ENCODE measurements at regions not wholly inside any gene's neighbourhood (a gene's known extent, or its start where the extent isn't known, plus 50 kb on each side); places are given as distances from the start of the nearest gene placed in this dataset.

- Histone ChIP-seq H3K9me3 (ENCODE audit: control insufficient read depth in 1 of 2, low read length in 2 of 2) (no peaks in the 10 kb centered on the region), H3K36me3 (ENCODE audit: control insufficient read depth in 1 of 2, insufficient read depth in 2 of 2, low read length in 2 of 2) (no peaks in the 10 kb centered on the region)
Measured at GRCh38 chr16:55976815-55977214, 101.6 kb upstream of the CES5A start.

GRCh38 chr16:55971447-55971846 lies 96.3 kb upstream of the CES5A start:
- Histone ChIP-seq H3K27ac (ENCODE audit: low read length) (no peak overlapping the region), H3K27me3 (ENCODE audit: low read depth, low read length) (no peaks in the 10 kb centered on the region), H3K36me3 (ENCODE audit: control insufficient read depth in 1 of 2, insufficient read depth in 2 of 2, low read length in 2 of 2) (no peaks in the 10 kb centered on the region), H3K4me3 (ENCODE audit: low read depth in 1 of 2, low read length in 2 of 2) (no peak overlapping the region), H3K4me1 (ENCODE audit: control insufficient read depth in 1 of 2, insufficient read depth in 2 of 2, low read length in 2 of 2) (no peaks in the 10 kb centered on the region), H3K9me3 (ENCODE audit: control insufficient read depth in 1 of 2, low read length in 2 of 2) (no peaks in the 10 kb centered on the region)

More at GRCh38 chr16:55976815-55977214, 101.6 kb upstream of the CES5A start:
- no peaks in the 10 kb centered on the region for H3K4me1 ChIP-seq (ENCODE audit: control insufficient read depth in 1 of 2, insufficient read depth in 2 of 2, low read length in 2 of 2)
- no peak overlapping the region for H3K27ac ChIP-seq (ENCODE audit: low read length)
- no peaks in the 10 kb centered on the region for H3K27me3 ChIP-seq (ENCODE audit: low read depth, low read length)
- no peak overlapping the region for H3K4me3 ChIP-seq (ENCODE audit: low read depth in 1 of 2, low read length in 2 of 2)

GRCh38 chr16:55968221-55968620 lies 93.0 kb upstream of the CES5A start:
- no peaks in the 10 kb centered on the region for H3K27me3 ChIP-seq (ENCODE audit: low read depth, low read length)
- H3K36me3 ChIP-seq (ENCODE audit: control insufficient read depth in 1 of 2, insufficient read depth in 2 of 2, low read length in 2 of 2): no peaks in the 10 kb centered on the region
- no peak overlapping the region for H3K27ac ChIP-seq (ENCODE audit: low read length)
- H3K4me1 ChIP-seq (ENCODE audit: control insufficient read depth in 1 of 2, insufficient read depth in 2 of 2, low read length in 2 of 2): no peaks in the 10 kb centered on the region
- no peak overlapping the region for H3K4me3 ChIP-seq (ENCODE audit: low read depth in 1 of 2, low read length in 2 of 2)
- no peaks in the 10 kb centered on the region for H3K9me3 ChIP-seq (ENCODE audit: control insufficient read depth in 1 of 2, low read length in 2 of 2)

GRCh38 chr16:55964923-55965475 lies 89.8 kb upstream of the CES5A start:
- Histone ChIP-seq H3K9me3 (ENCODE audit: control insufficient read depth in 1 of 2, low read length in 2 of 2) (peaks cover 0 to 1% of the 10 kb centered on the region in 2 donors), H3K4me3 (ENCODE audit: low read depth in 1 of 2, low read length in 2 of 2) (no peak overlapping the region), H3K27ac (ENCODE audit: low read length) (no peak overlapping the region), H3K36me3 (ENCODE audit: control insufficient read depth in 1 of 2, insufficient read depth in 2 of 2, low read length in 2 of 2) (no peaks in the 10 kb centered on the region), H3K4me1 (ENCODE audit: control insufficient read depth in 1 of 2, insufficient read depth in 2 of 2, low read length in 2 of 2) (no peaks in the 10 kb centered on the region), H3K27me3 (ENCODE audit: low read depth, low read length) (no peaks in the 10 kb centered on the region)

GRCh38 chr16:55955845-55956244 lies 80.7 kb upstream of the CES5A start:
- Histone ChIP-seq H3K27ac (ENCODE audit: low read length) (no peak overlapping the region), H3K36me3 (ENCODE audit: control insufficient read depth in 1 of 2, insufficient read depth in 2 of 2, low read length in 2 of 2) (no peaks in the 10 kb centered on the region), H3K9me3 (ENCODE audit: control insufficient read depth in 1 of 2, low read length in 2 of 2) (peaks cover 5 to 6% of the 10 kb centered on the region in 2 donors)

GRCh38 chr16:55955424-55955823 lies 80.3 kb upstream of the CES5A start:
- H3K9me3 ChIP-seq (ENCODE audit: control insufficient read depth in 1 of 2, low read length in 2 of 2): peaks cover 5 to 6% of the 10 kb centered on the region in 2 donors
- no peaks in the 10 kb centered on the region for H3K27me3 ChIP-seq (ENCODE audit: low read depth, low read length)
- H3K36me3 ChIP-seq (ENCODE audit: control insufficient read depth in 1 of 2, insufficient read depth in 2 of 2, low read length in 2 of 2): no peaks in the 10 kb centered on the region
- no peak overlapping the region for H3K4me3 ChIP-seq (ENCODE audit: low read depth in 1 of 2, low read length in 2 of 2)
- no peak overlapping the region for H3K27ac ChIP-seq (ENCODE audit: low read length)
- no peaks in the 10 kb centered on the region for H3K4me1 ChIP-seq (ENCODE audit: control insufficient read depth in 1 of 2, insufficient read depth in 2 of 2, low read length in 2 of 2)

More at GRCh38 chr16:55955845-55956244, 80.7 kb upstream of the CES5A start:
- Histone ChIP-seq H3K27me3 (ENCODE audit: low read depth, low read length) (no peaks in the 10 kb centered on the region), H3K4me1 (ENCODE audit: control insufficient read depth in 1 of 2, insufficient read depth in 2 of 2, low read length in 2 of 2) (no peaks in the 10 kb centered on the region), H3K4me3 (ENCODE audit: low read depth in 1 of 2, low read length in 2 of 2) (no peak overlapping the region)

GRCh38 chr16:55954906-55955305 lies 79.7 kb upstream of the CES5A start:
- H3K9me3 ChIP-seq (ENCODE audit: control insufficient read depth in 1 of 2, low read length in 2 of 2): peaks cover 3 to 5% of the 10 kb centered on the region in 2 donors
- H3K4me3 ChIP-seq (ENCODE audit: low read depth in 1 of 2, low read length in 2 of 2): no peak overlapping the region
- no peaks in the 10 kb centered on the region for H3K36me3 ChIP-seq (ENCODE audit: control insufficient read depth in 1 of 2, insufficient read depth in 2 of 2, low read length in 2 of 2)
- no peak overlapping the region for H3K27ac ChIP-seq (ENCODE audit: low read length)
- no peaks in the 10 kb centered on the region for H3K27me3 ChIP-seq (ENCODE audit: low read depth, low read length)
- no peaks in the 10 kb centered on the region for H3K4me1 ChIP-seq (ENCODE audit: control insufficient read depth in 1 of 2, insufficient read depth in 2 of 2, low read length in 2 of 2)

- Histone ChIP-seq H3K36me3 (ENCODE audit: control insufficient read depth in 1 of 2, insufficient read depth in 2 of 2, low read length in 2 of 2) (no peaks in the 10 kb centered on the region), H3K4me3 (ENCODE audit: low read depth in 1 of 2, low read length in 2 of 2) (no peak overlapping the region), H3K4me1 (ENCODE audit: control insufficient read depth in 1 of 2, insufficient read depth in 2 of 2, low read length in 2 of 2) (peaks cover 0 to 3% of the 10 kb centered on the region in 2 donors), H3K27me3 (ENCODE audit: low read depth, low read length) (no peaks in the 10 kb centered on the region), H3K9me3 (ENCODE audit: control insufficient read depth in 1 of 2, low read length in 2 of 2) (peaks cover 0 to 5% of the 10 kb centered on the region in 2 donors), H3K27ac (ENCODE audit: low read length) (no peak overlapping the region)
Measured at GRCh38 chr16:55949518-55949917, 74.3 kb upstream of the CES5A start.

- Histone ChIP-seq H3K27me3 (ENCODE audit: low read depth, low read length) (no peaks in the 10 kb centered on the region), H3K9me3 (ENCODE audit: control insufficient read depth in 1 of 2, low read length in 2 of 2) (peaks cover 0 to 5% of the 10 kb centered on the region in 2 donors), H3K4me1 (ENCODE audit: control insufficient read depth in 1 of 2, insufficient read depth in 2 of 2, low read length in 2 of 2) (peaks cover 0 to 6% of the 10 kb centered on the region in 2 donors), H3K36me3 (ENCODE audit: control insufficient read depth in 1 of 2, insufficient read depth in 2 of 2, low read length in 2 of 2) (no peaks in the 10 kb centered on the region), H3K27ac (ENCODE audit: low read length) (no peak overlapping the region), H3K4me3 (ENCODE audit: low read depth in 1 of 2, low read length in 2 of 2) (no peak overlapping the region)
Measured at GRCh38 chr16:55948230-55948629, 73.1 kb upstream of the CES5A start.

- Histone ChIP-seq H3K27me3 (ENCODE audit: low read depth, low read length) (no peaks in the 10 kb centered on the region), H3K4me3 (ENCODE audit: low read depth in 1 of 2, low read length in 2 of 2) (no peak overlapping the region), H3K36me3 (ENCODE audit: control insufficient read depth in 1 of 2, insufficient read depth in 2 of 2, low read length in 2 of 2) (no peaks in the 10 kb centered on the region), H3K4me1 (ENCODE audit: control insufficient read depth in 1 of 2, insufficient read depth in 2 of 2, low read length in 2 of 2) (peaks cover 0 to 6% of the 10 kb centered on the region in 2 donors), H3K27ac (ENCODE audit: low read length) (no peak overlapping the region), H3K9me3 (ENCODE audit: control insufficient read depth in 1 of 2, low read length in 2 of 2) (peaks cover 0 to 5% of the 10 kb centered on the region in 2 donors)
Measured at GRCh38 chr16:55947366-55947765, 72.2 kb upstream of the CES5A start.

- Histone ChIP-seq H3K27me3 (ENCODE audit: low read depth, low read length) (no peaks in the 10 kb centered on the region), H3K9me3 (ENCODE audit: control insufficient read depth in 1 of 2, low read length in 2 of 2) (no peaks in the 10 kb centered on the region), H3K36me3 (ENCODE audit: control insufficient read depth in 1 of 2, insufficient read depth in 2 of 2, low read length in 2 of 2) (no peaks in the 10 kb centered on the region), H3K4me3 (ENCODE audit: low read depth in 1 of 2, low read length in 2 of 2) (no peak overlapping the region), H3K27ac (ENCODE audit: low read length) (no peak overlapping the region), H3K4me1 (ENCODE audit: control insufficient read depth in 1 of 2, insufficient read depth in 2 of 2, low read length in 2 of 2) (peaks cover 0 to 6% of the 10 kb centered on the region in 2 donors)
Measured at GRCh38 chr16:55944377-55944802, 69.2 kb upstream of the CES5A start.

- Histone ChIP-seq H3K27ac (ENCODE audit: low read length) (no peak overlapping the region), H3K27me3 (ENCODE audit: low read depth, low read length) (no peaks in the 10 kb centered on the region), H3K36me3 (ENCODE audit: control insufficient read depth in 1 of 2, insufficient read depth in 2 of 2, low read length in 2 of 2) (no peaks in the 10 kb centered on the region), H3K4me1 (ENCODE audit: control insufficient read depth in 1 of 2, insufficient read depth in 2 of 2, low read length in 2 of 2) (peaks cover 0 to 6% of the 10 kb centered on the region in 2 donors), H3K4me3 (ENCODE audit: low read depth in 1 of 2, low read length in 2 of 2) (no peak overlapping the region), H3K9me3 (ENCODE audit: control insufficient read depth in 1 of 2, low read length in 2 of 2) (no peaks in the 10 kb centered on the region)
Measured at GRCh38 chr16:55943267-55943666, 68.1 kb upstream of the CES5A start.
